Mesothelial cell of epicardium (in vitro differentiated cells): ENCODE measurements at regions not wholly inside any gene's neighbourhood (a gene's known extent, or its start where the extent isn't known, plus 50 kb on each side); places are given as distances from the start of the nearest gene placed in this dataset.

ENCODE experiments used
- DNase-seq, 2 experiments: peaks; one replicate each; pipeline ENCODE4 v3.0.0; 2021; ENCODE audit warnings: low spot score in 2 of 2; ENCODE audit not compliant: unreplicated experiment in 2 of 2
- H3K27ac Mint-ChIP-seq: 2 replicates; pipeline ENCODE4 v1.8.0; 2021; ENCODE audit warnings: mixed read lengths
- H3K27me3 Mint-ChIP-seq: 2 replicates; pipeline ENCODE4 v1.8.0; 2021; ENCODE audit warnings: low read depth, mixed read lengths
- H3K36me3 Mint-ChIP-seq: 2 replicates; pipeline ENCODE4 v1.8.0; 2021; ENCODE audit warnings: mixed read lengths
- H3K4me1 Mint-ChIP-seq: 2 replicates; pipeline ENCODE4 v1.8.0; 2021; ENCODE audit warnings: mixed read lengths
- H3K4me3 Mint-ChIP-seq: 2 replicates; pipeline ENCODE4 v1.8.0; 2021; ENCODE audit warnings: mild to moderate bottlenecking, moderate library complexity, mixed read lengths
- H3K9me3 Mint-ChIP-seq: 2 replicates; pipeline ENCODE4 v1.8.0; 2021; ENCODE audit warnings: mixed read lengths
- CTCF ChIP-seq: fragments of 200-600 bp; sonication (generic); IDR thresholded peaks from one replicate; pipeline ENCODE4 v1.5.0; 2021; ENCODE audit warnings: antibody characterized with exemption; ENCODE audit not compliant: unreplicated experiment

DNA sequence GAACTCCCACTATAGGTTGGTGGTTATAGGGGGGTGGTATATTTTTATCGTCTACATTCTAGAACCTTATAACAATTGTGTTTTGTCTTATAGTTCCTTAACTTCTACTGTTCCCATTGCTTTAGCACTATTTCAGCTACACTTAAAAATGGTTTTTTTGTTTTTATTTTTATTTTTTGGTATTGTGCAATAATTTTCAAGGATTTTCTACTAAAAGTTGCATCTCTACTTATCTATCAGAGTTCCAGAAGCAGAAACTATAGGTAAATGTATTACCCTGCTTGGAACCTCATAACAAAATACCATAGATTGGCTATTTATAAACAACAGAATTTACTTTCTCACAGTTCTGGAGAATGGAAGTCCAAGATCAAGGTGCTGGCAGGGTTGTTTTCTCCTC lies 981.6 kb upstream of the CNTNAP5 start:
- no peak for TF ChIP-seq CTCF
- no peaks in the 10 kb centered on the region for H3K36me3 Mint-ChIP-seq
- no peaks in the 10 kb centered on the region for H3K27me3 Mint-ChIP-seq
- H3K4me1 Mint-ChIP-seq = peaks cover 17% of the 10 kb centered on the region
- no peak overlapping the region for H3K27ac Mint-ChIP-seq
- H3K9me3 Mint-ChIP-seq = peaks cover 7% of the 10 kb centered on the region
- no peak for DNase-seq
- no peak overlapping the region for H3K4me3 Mint-ChIP-seq

DNA sequence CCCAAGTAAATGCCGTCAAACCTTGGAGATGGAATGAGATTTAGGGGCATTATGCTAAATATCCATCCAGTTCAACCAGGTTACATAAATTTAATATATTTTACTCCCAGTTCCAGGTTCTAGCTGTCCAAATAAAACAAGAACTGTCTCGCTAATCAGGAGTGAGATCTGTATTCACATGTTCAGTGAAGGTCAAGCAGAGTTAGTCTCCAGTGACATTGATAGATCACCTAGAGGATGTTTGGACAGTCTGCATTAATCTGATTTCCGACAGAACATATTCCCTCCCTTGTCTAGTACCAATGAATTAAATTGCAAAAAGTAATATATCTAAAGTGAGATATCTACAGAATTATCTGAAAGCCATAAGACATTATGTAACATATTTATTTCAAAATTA lies 979.4 kb upstream of the CNTNAP5 start:
- DNase-seq = no peak
- no peaks in the 10 kb centered on the region for H3K27me3 Mint-ChIP-seq
- H3K36me3 Mint-ChIP-seq = no peaks in the 10 kb centered on the region
- H3K9me3 Mint-ChIP-seq = peaks cover 3% of the 10 kb centered on the region
- TF ChIP-seq CTCF = no peak
- no peak overlapping the region for H3K27ac Mint-ChIP-seq
- H3K4me3 Mint-ChIP-seq = no peak overlapping the region
- peaks cover 17% of the 10 kb centered on the region for H3K4me1 Mint-ChIP-seq

DNA sequence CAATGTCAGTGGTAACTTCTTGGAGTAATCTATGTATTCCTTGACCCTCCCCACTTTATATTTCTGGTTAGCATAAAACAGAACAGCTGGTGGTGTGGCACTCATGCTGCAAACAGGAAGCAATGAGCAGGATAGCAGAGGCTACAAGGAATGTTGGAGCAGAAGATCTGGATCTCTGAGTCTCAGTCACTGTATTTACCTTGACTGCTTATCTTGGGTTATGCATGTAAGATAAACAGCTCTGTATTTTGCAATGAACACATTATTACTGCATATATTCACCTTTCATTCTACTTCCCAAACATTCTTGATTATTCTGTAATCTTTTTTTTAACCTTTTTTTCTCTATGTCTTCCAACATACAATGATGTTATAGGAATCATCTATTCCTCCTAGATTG lies 977.9 kb upstream of the CNTNAP5 start:
- no peak overlapping the region for H3K4me3 Mint-ChIP-seq
- no peaks in the 10 kb centered on the region for H3K27me3 Mint-ChIP-seq
- H3K9me3 Mint-ChIP-seq = no peaks in the 10 kb centered on the region
- H3K4me1 Mint-ChIP-seq = peaks cover 17% of the 10 kb centered on the region
- no peak for DNase-seq
- H3K27ac Mint-ChIP-seq = no peak overlapping the region
- TF ChIP-seq CTCF = no peak
- H3K36me3 Mint-ChIP-seq = no peaks in the 10 kb centered on the region

DNA sequence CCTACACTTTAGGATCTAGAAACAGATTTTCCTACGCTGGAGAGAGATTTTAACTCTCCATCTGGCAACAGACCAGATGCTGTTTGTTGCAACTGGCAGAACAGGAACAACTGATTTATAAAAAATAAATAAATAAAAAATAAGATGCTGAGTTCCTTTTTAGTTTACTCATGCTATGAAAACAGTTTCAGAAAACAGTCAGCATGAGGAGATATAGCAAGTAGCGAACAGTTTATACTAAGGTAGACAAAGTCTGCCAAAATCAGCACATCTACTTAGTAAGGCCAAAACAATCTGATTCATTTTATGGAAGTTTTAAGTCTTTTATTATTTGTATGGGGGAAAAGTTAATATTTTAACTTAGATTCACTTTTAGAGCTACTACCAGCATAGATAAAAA lies 974.0 kb upstream of the CNTNAP5 start:
- H3K27me3 Mint-ChIP-seq = no peaks in the 10 kb centered on the region
- no peak for TF ChIP-seq CTCF
- no peaks in the 10 kb centered on the region for H3K36me3 Mint-ChIP-seq
- peaks cover 7% of the 10 kb centered on the region for H3K9me3 Mint-ChIP-seq
- peaks cover 3% of the 10 kb centered on the region for H3K4me1 Mint-ChIP-seq
- no peak overlapping the region for H3K27ac Mint-ChIP-seq
- H3K4me3 Mint-ChIP-seq = no peak overlapping the region
- no peak for DNase-seq

- TF ChIP-seq CTCF = no peak
- Mint-ChIP-seq H3K27ac (no peak overlapping the region), H3K9me3 (peaks cover 25% of the 10 kb centered on the region), H3K4me3 (no peak overlapping the region), H3K36me3 (peaks cover 2% of the 10 kb centered on the region), H3K4me1 (no peaks in the 10 kb centered on the region), H3K27me3 (no peaks in the 10 kb centered on the region)
- DNase-seq = no peak
These were observed 963.6 kb upstream of the CNTNAP5 start for GRCh38 chr2:123061534-123061933.

- Mint-ChIP-seq H3K36me3 (no peaks in the 10 kb centered on the region), H3K4me1 (peaks cover 4% of the 10 kb centered on the region), H3K9me3 (peaks cover 7% of the 10 kb centered on the region), H3K27me3 (no peaks in the 10 kb centered on the region), H3K27ac (no peak overlapping the region), H3K4me3 (no peak overlapping the region)
- no peak for DNase-seq
- no peak for TF ChIP-seq CTCF
These were observed 951.7 kb upstream of the CNTNAP5 start for GRCh38 chr2:123073371-123073770.
